Islet precursor cell (in vitro differentiated cells): ENCODE measurements at regions not wholly inside any gene's neighbourhood (a gene's known extent, or its start where the extent isn't known, plus 50 kb on each side); places are given as distances from the start of the nearest gene placed in this dataset.
A peak's percentile ranks its signal among the peaks of the same experiment; 100 is the strongest.

ENCODE experiments used
- DNase-seq: peaks from one replicate; pipeline ENCODE4 v3.0.0-alpha.2; 2018

- DNase-seq, result no peak
These were observed 2266.4 kb upstream of the TENM3 start for GRCh38 chr4:179976777-179977176.

- no peak for DNase-seq
These were observed 2265.8 kb upstream of the TENM3 start for GRCh38 chr4:179977378-179977777.

- no peak for DNase-seq
These were observed 2262.0 kb upstream of the TENM3 start for GRCh38 chr4:179981161-179981560.

GRCh38 chr4:179989975-179990374 is 2253.2 kb upstream of the TENM3 start:
- no peak for DNase-seq

GRCh38 chr4:180009316-180009715 is 2233.9 kb upstream of the TENM3 start:
- no peak for DNase-seq

- DNase-seq, result peak; percentile 85
These were observed 2214.5 kb upstream of the TENM3 start for GRCh38 chr4:180028682-180029081.

- DNase-seq, result no peak
These were observed 2211.9 kb upstream of the TENM3 start for GRCh38 chr4:180031330-180031729.

- no peak for DNase-seq
These were observed 2201.6 kb upstream of the TENM3 start for GRCh38 chr4:180041576-180041975.

GRCh38 chr4:180052629-180053028 is 2190.6 kb upstream of the TENM3 start:
- no peak for DNase-seq

GRCh38 chr4:180054291-180054690 is 2188.9 kb upstream of the TENM3 start:
- no peak for DNase-seq

GRCh38 chr4:180057299-180057721 is 2185.9 kb upstream of the TENM3 start:
- DNase-seq, result no peak

- DNase-seq, result peak; percentile 64
These were observed 2185.1 kb upstream of the TENM3 start for GRCh38 chr4:180057891-180058671.

- DNase-seq, result peak; percentile 68
These were observed 2184.4 kb upstream of the TENM3 start for GRCh38 chr4:180058691-180059215.

GRCh38 chr4:180059216-180059881 is 2183.9 kb upstream of the TENM3 start:
- peak; percentile 58 for DNase-seq

GRCh38 chr4:180060159-180060889 is 2182.9 kb upstream of the TENM3 start:
- DNase-seq, result no peak

- DNase-seq, result no peak
These were observed 2162.1 kb upstream of the TENM3 start for GRCh38 chr4:180081072-180081471.

GRCh38 chr4:180084561-180084960 is 2158.6 kb upstream of the TENM3 start:
- DNase-seq, result no peak

GRCh38 chr4:180086480-180087190 is 2156.6 kb upstream of the TENM3 start:
- no peak for DNase-seq

GRCh38 chr4:180098586-180098985 is 2144.6 kb upstream of the TENM3 start:
- DNase-seq, result no peak

GRCh38 chr4:180099957-180100356 is 2143.2 kb upstream of the TENM3 start:
- no peak for DNase-seq

- DNase-seq, result no peak
These were observed 2142.5 kb upstream of the TENM3 start for GRCh38 chr4:180100433-180101344.
